RWPE1 (cell line): ENCODE measurements at regions not wholly inside any gene's neighbourhood (a gene's known extent, or its start where the extent isn't known, plus 50 kb on each side); places are given as distances from the start of the nearest gene placed in this dataset.

ENCODE experiments used
- CTCF ChIA-PET: fragments of 350-600 bp; sonication (Branson Sonifier 250); formaldehyde crosslinking; extraction: SDS; loops from one replicate; lab custom pipeline; 2021; lab: Yijun Ruan, JAX
- POLR2A ChIA-PET: fragments of 400-600 bp; formaldehyde crosslinking; extraction: SDS; loops from one replicate; lab custom pipeline; 2020; ENCODE audit warnings: antibody characterized with exemption; ENCODE audit not compliant: low non-redundant PET; lab: Yijun Ruan, JAX
- DNase-seq: peaks from one replicate; pipeline ENCODE4 v3.0.0; 2012; ENCODE audit warnings: low spot score
- H3K27ac ChIP-seq: fragments of 450-650 bp; 2 replicates; pipeline ENCODE4 v1.5.1; 2017
- CTCF ChIP-seq: fragments of 450-650 bp; conservative IDR thresholded peaks from 2 replicates; pipeline ENCODE4 v1.5.1; 2017; ENCODE audit warnings: low read depth, mild to moderate bottlenecking

- no peak overlapping the region for H3K27ac ChIP-seq
- POLR2A ChIA-PET: no interaction called here
- no peak for TF ChIP-seq CTCF
- CTCF ChIA-PET: no interaction called here
- no peak for DNase-seq
Observed at GRCh38 chr4:41430792-41431191, 107.2 kb upstream of the LIMCH1 start.

- no peak overlapping the region for H3K27ac ChIP-seq
- CTCF ChIA-PET: no interaction called here
- no peak for DNase-seq
- no peak for TF ChIP-seq CTCF
- POLR2A ChIA-PET: no interaction called here
Observed at GRCh38 chr4:41431276-41431675, 106.7 kb upstream of the LIMCH1 start.

- CTCF ChIA-PET: interaction anchor here (0.8 kb wide), 1 partner anchor 1116 kb away, joined by 6 read pairs; no protein-coding TSS in a partner anchor
- POLR2A ChIA-PET: no interaction called here
- DNase-seq: no peak
- TF ChIP-seq CTCF: no peak
- H3K27ac ChIP-seq: no peak overlapping the region
Observed at GRCh38 chr4:41432219-41432618, 105.7 kb upstream of the LIMCH1 start.

- H3K27ac ChIP-seq: no peak overlapping the region
- peak; percentile 18 for DNase-seq
- no peak for TF ChIP-seq CTCF
- ChIA-PET CTCF (no interaction called here), POLR2A (no interaction called here)
Observed at GRCh38 chr4:41432881-41433280, 105.1 kb upstream of the LIMCH1 start.

- no peak for DNase-seq
- no peak for TF ChIP-seq CTCF
- POLR2A ChIA-PET: no interaction called here
- CTCF ChIA-PET: no interaction called here
- no peak overlapping the region for H3K27ac ChIP-seq
Observed at GRCh38 chr4:41433361-41433760, 104.6 kb upstream of the LIMCH1 start.

GRCh38 chr4:41435510-41435909 lies 102.4 kb upstream of the LIMCH1 start:
- TF ChIP-seq CTCF: no peak
- ChIA-PET CTCF (interaction anchor here (0.6 kb wide), 2 partner anchors 50 to 935 kb away, joined by 3 read pairs; no protein-coding TSS in a partner anchor), POLR2A (no interaction called here)
- no peak for DNase-seq
- H3K27ac ChIP-seq: no peak overlapping the region

GRCh38 chr4:41436419-41436818 lies 101.5 kb upstream of the LIMCH1 start:
- TF ChIP-seq CTCF: no peak
- POLR2A ChIA-PET: no interaction called here
- no peak overlapping the region for H3K27ac ChIP-seq
- DNase-seq: no peak
- CTCF ChIA-PET: no interaction called here
